ENCODE measurements at regions not wholly inside any gene's neighbourhood (a gene's known extent, or its start where the extent isn't known, plus 50 kb on each side); places are given as distances from the start of the nearest gene placed in this dataset.
"Not testable (repeated sequence)": the region's sequence is repeated elsewhere in the genome, so short reads cannot be mapped to it uniquely, and the experiment has no call there.

DNA sequence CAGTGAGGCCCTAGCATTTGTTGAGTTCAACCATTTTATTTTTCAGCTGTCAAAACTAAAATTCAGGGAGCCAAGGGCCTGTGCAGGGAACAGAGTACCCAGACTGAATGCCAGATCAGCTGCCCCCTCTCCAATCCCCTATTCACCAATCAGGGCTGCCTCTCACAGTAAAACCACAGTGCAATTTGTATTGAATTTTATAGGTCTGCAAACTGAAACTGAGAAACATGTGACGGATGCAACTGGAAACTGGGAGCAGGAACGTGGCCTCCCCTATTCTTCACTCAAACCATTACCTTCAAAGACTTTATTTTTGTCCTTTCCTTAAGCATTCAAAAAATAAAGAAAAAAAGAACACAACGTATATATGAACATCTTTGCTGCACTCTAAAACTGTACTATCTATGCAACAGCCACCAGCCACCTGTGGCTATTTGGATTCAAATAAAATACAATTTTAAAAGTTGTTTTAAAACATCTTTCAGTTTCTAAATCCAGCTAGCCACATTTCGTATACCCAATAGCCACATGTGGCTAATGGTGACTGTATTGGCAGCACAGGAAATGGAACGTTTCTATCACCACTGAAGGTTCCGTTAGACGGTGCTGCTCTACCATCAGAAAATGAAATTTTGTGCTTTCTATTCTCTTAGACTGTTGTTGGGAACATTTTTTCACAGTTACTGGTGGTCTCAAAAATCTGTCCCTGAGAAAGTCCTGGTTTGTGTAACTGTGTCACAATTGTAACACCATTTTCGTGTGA is 371.3 kb upstream of the FAR2 start:
- no peak for DNase-seq (ENCODE audit: low read depth)
- H3K4me3 ChIP-seq (ENCODE audit: low read depth, low read length), result no peak overlapping the region
- TF ChIP-seq, protein P1, sequence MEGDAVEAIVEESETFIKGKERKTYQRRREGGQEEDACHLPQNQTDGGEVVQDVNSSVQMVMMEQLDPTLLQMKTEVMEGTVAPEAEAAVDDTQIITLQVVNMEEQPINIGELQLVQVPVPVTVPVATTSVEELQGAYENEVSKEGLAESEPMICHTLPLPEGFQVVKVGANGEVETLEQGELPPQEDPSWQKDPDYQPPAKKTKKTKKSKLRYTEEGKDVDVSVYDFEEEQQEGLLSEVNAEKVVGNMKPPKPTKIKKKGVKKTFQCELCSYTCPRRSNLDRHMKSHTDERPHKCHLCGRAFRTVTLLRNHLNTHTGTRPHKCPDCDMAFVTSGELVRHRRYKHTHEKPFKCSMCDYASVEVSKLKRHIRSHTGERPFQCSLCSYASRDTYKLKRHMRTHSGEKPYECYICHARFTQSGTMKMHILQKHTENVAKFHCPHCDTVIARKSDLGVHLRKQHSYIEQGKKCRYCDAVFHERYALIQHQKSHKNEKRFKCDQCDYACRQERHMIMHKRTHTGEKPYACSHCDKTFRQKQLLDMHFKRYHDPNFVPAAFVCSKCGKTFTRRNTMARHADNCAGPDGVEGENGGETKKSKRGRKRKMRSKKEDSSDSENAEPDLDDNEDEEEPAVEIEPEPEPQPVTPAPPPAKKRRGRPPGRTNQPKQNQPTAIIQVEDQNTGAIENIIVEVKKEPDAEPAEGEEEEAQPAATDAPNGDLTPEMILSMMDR (IDR thresholded peaks at IDR 0.05; ENCODE audit: low read depth, low read length, missing control alignments), result no peak

DNA sequence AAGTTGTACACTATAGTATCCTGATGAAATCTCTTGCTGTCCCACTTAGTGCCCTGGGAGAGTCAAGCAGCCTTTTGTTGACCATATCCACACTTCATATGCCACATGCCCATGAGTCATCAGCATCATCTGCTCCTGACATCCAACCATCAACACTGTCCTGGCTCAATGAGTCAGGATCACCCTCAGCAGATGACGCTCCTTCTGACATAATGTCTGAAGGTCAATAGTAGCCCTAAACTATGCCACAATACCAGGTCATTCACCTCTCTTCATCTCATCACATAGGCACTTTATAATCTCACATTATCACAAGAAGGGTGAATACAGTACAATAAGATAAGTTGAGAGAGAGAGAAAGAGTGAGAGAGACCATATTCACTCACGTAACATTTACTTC is 369.0 kb upstream of the FAR2 start:
- TF ChIP-seq, protein P1 (IDR thresholded peaks at IDR 0.05; ENCODE audit: low read depth, low read length, missing control alignments), result no peak
- no peak for DNase-seq (ENCODE audit: low read depth)
- no peak overlapping the region for H3K4me3 ChIP-seq (ENCODE audit: low read depth, low read length)

DNA sequence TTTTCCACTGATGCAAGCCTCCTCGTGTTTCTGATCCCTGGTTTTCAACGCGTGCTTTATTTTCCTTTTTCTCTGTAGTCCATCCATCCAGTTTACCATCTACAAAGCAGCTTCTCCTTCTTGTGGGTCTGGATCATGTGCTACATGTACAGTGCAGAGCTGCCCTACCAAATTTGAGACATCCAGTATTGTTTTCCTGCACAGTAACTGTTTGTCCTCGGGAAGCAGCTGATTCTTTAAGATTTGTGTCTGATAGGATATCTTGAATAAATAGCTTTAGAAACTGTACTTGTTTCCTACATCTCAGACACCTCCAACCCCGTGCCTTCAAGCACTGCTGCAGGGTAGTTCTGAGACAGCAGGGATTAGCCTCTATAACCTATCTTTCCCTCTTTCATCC is 368.1 kb upstream of the FAR2 start:
- TF ChIP-seq, protein P1 (IDR thresholded peaks at IDR 0.05; ENCODE audit: low read depth, low read length, missing control alignments), result no peak
- no peak overlapping the region for H3K4me3 ChIP-seq (ENCODE audit: low read depth, low read length)
- no peak for DNase-seq (ENCODE audit: low read depth)

DNA sequence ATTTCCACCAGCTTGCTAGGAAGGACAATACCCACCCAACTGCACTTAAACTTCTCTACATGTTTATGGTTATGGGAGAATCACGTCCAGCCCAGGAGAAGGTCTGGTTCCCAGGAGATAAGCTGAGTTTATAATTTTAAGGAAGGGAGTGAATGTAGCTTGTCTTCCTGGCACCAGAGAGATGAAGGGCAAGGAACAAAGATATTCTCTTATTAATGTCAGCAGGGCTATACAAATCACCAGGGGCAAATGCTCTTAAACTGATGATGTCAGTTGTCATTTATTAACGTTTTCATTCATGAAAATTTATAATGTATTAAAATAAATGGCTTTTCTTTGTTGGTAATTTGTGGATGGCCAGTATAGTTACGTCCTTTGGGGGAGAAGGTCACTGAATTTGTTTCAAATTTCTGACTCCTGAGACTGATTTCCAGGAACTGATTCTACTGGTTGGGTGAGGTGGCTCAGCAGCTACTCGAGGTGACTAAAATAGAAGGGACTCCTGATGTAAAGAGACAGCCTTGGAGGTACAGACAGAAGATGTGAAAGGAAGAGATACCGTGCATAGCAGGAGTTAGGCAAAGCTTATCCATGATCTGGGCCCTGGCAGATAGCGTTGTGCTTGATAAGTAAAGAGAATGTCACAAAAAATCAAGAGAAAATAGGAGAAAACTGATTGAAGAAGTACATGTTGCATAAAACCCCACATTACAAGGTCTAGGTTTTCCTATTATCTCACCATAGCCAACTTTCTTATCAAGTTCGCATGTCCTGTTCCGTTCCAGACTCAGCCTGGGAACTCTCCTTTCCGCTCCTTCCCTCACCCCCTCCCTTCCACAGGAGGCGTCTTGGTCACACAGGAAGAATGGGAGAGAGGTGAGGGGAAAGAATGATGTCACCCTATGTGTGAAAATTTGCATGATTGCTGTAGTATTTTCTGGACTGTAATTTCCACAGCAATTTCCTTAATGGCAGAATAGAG is 367.1 kb upstream of the FAR2 start:
- no peak overlapping the region for H3K4me3 ChIP-seq (ENCODE audit: low read depth, low read length)
- no peak for DNase-seq (ENCODE audit: low read depth)
- TF ChIP-seq, protein P1 (IDR thresholded peaks at IDR 0.05; ENCODE audit: low read depth, low read length, missing control alignments), result no peak

DNA sequence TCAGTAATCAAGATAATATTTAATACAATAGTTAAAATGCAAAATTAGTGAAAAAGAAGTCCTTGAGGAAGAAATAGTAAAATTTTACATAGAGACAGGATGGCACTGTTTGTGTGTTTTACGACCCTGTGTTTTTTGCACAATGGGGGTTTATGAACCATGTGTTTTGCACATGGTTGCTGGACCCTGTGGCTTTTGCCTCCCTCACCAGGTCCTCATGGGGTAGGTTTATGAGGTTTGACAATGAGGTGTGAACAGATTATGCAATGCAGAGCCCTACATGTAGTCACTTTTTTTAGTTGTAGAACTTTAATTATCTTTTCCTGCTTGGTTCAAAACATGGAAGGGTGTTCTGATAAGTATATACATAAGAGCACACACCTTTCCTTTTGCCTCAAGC is 366.3 kb upstream of the FAR2 start:
- TF ChIP-seq, protein P1 (IDR thresholded peaks at IDR 0.05; ENCODE audit: low read depth, low read length, missing control alignments), result no peak
- no peak for DNase-seq (ENCODE audit: low read depth)
- no peak overlapping the region for H3K4me3 ChIP-seq (ENCODE audit: low read depth, low read length)

DNA sequence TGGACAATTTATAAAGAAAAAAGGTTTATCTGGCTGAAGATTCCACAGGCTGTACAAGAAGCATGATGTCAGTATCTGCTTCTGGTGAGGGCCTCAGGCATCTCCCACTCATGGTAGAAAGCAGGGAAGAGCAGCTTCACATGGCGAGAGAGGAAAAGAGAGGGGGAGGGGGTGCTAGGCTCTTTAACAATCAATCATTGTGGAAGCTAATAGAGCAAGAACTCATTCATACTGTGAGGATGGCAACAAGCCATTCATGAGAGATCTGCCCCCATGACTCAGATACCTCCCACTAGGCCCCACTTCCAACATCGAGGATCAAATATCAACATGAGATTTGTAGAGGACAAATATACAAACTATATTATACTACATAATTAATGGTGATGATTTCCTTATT is 361.9 kb upstream of the FAR2 start:
- no peak for DNase-seq (ENCODE audit: low read depth)
- TF ChIP-seq, protein P1 (IDR thresholded peaks at IDR 0.05; ENCODE audit: low read depth, low read length, missing control alignments), result no peak
- H3K4me3 ChIP-seq (ENCODE audit: low read depth, low read length), result no peak overlapping the region

DNA sequence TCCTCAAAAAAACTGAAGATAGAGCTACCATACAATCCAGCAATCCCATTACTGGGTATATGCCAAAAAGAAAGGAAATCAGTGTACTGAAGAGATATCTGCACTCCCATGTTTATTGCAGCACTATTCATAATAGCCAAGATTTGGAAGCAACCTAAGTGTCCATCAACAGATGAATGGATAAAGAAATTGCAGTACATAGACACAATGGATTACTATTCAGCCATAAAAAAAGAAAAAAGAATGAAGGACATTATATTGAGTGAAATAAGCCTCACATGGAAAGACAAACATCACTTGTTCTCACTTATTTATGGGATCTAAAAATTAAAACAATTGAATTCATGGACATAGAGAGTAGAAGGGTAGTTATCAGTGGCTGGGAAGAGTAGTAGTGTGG is 360.8 kb upstream of the FAR2 start:
- not testable (repeated sequence) for DNase-seq (ENCODE audit: low read depth); H3K4me3 ChIP-seq (ENCODE audit: low read depth, low read length)

Measured in GM12864 (cell line).